NT2/D1 (cell line): ENCODE measurements at regions not wholly inside any gene's neighbourhood (a gene's known extent, or its start where the extent isn't known, plus 50 kb on each side); places are given as distances from the start of the nearest gene placed in this dataset.

Source experiments
- SUZ12 ChIP-seq: IDR thresholded peaks from 2 replicates; pipeline ENCODE4 v1.6.1; 2011; ENCODE audit not compliant: insufficient read length, insufficient read depth; ENCODE audit errors: extremely low read depth
- YY1 ChIP-seq: IDR thresholded peaks from 2 replicates; pipeline ENCODE4 v1.6.1; 2011; ENCODE audit not compliant: insufficient read length, insufficient read depth
- ZNF274 ChIP-seq: IDR thresholded peaks from 2 replicates; pipeline ENCODE4 v1.6.1; 2011; ENCODE audit warnings: mild to moderate bottlenecking, low read depth, low read length

DNA sequence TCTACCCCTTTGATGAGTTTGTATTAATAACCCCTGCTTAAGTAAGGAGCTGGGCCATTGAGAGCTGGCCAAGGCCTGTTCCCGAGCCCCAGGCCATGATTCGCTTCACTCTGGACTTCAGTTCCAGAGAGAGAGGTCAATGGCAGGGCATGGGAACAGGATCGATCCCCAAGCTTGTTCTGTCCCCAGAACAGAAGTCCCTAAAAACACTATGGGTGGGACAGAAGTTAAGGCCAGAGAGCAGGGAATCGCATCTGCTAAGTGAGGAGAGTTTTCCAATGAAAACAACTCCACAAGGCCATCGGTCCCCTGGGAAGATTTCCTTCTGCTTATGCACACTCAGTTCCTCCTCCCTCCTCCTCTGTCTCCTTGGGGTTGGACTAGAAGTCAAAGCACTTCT lies 159.6 kb downstream of the LSM5 start:
- TF ChIP-seq SUZ12 = no peak
- TF ChIP-seq ZNF274 = no peak
- TF ChIP-seq YY1 = no peak
